ENCODE measurements at regions not wholly inside any gene's neighbourhood (a gene's known extent, or its start where the extent isn't known, plus 50 kb on each side); places are given as distances from the start of the nearest gene placed in this dataset.

- ATAC-seq (no peak; the same call in 2 of the 3 replicates), DNase-seq (ENCODE audit: low spot score) (no peak)
- Histone ChIP-seq H4K20me1 (replicated peaks; ENCODE audit: insufficient read depth) (no peaks in the 10 kb centered on the region), H3K4me3 (no peak overlapping the region), H3K36me3 (ENCODE audit: insufficient read depth) (no peaks in the 10 kb centered on the region), H3K9me2 (ENCODE audit: insufficient read depth) (no peaks in the 10 kb centered on the region), H2AFZ (no peak overlapping the region), H3K79me2 (replicated peaks; ENCODE audit: insufficient read depth) (no peaks in the 10 kb centered on the region), H3K4me2 (no peak overlapping the region), H3K27ac (ENCODE audit: low read depth) (no peak overlapping the region), H3K27me3 (ENCODE audit: insufficient read depth) (no peaks in the 10 kb centered on the region), H3K4me1 (ENCODE audit: insufficient read depth) (no peaks in the 10 kb centered on the region), H3F3A (replicated peaks; ENCODE audit: low read depth) (no peaks in the 10 kb centered on the region)
- H3K4me3 Mint-ChIP-seq, result no peak overlapping the region
- H3K9me3 Mint-ChIP-seq, result no peaks in the 10 kb centered on the region; the same call in 1 of the 3 replicates
- no peaks in the 10 kb centered on the region for H3K36me3 Mint-ChIP-seq (ENCODE audit: low read depth)
- TF ChIP-seq REST (IDR thresholded peaks at IDR 0.05; ENCODE audit: unreplicated experiment) (no peak), ZNF331 (CRISPR knock-in tag; IDR thresholded peaks at IDR 0.05; ENCODE audit: low read depth) (no peak), POLR2AphosphoS5 (IDR thresholded peaks at IDR 0.05; ENCODE audit: low read depth) (no peak), EZH2phosphoT487 (IDR thresholded peaks at IDR 0.05; ENCODE audit: unreplicated experiment) (no peak), NANOG (IDR thresholded peaks at IDR 0.05; ENCODE audit: borderline replicate concordance) (no peak), STAT1 (IDR thresholded peaks at IDR 0.05; ENCODE audit: unreplicated experiment) (no peak), CREB1 (CRISPR knock-in tag; IDR thresholded peaks at IDR 0.05; ENCODE audit: low read depth) (no peak), ZNF462 (CRISPR knock-in tag; IDR thresholded peaks at IDR 0.05) (no peak), EZH2 (IDR thresholded peaks at IDR 0.05; ENCODE audit: low read depth, unreplicated experiment) (no peak), CTCF (conservative IDR thresholded peaks at IDR 0.05; ENCODE audit: low read depth in 2 of 2) (no peak)
- H3K27ac Mint-ChIP-seq, result no peak overlapping the region
- H3K4me1 Mint-ChIP-seq, result no peaks in the 10 kb centered on the region
- peaks cover 6% of the 10 kb centered on the region for H3K27me3 Mint-ChIP-seq (ENCODE audit: insufficient read depth, low read depth, poor library complexity)
Measured at GRCh38 chr22:49163960-49164690, 663.5 kb downstream of the BRD1 start.

Data from GM23338 (cell line).